Caco-2 (cell line): ENCODE measurements at regions not wholly inside any gene's neighbourhood (a gene's known extent, or its start where the extent isn't known, plus 50 kb on each side); places are given as distances from the start of the nearest gene placed in this dataset.

Experiments used
- BruUV-seq: library from RNA; stranded (reverse); fragments of 400-500 nt; replicated peaks from 2 replicates; lab custom pipeline; 2021; lab: Mats Ljungman, UMichigan
- CTCF ChIA-PET: fragments of 300-600 bp; sonication (Branson Sonifier 250); formaldehyde crosslinking; loops from one replicate; lab custom pipeline; 2022; ENCODE audit warnings: antibody characterized with exemption; lab: Charles Lee
- POLR2A ChIA-PET: fragments of 300-600 bp; sonication (Branson Sonifier 250); formaldehyde crosslinking; loops from one replicate; lab custom pipeline; 2022; ENCODE audit warnings: antibody characterized with exemption; lab: Charles Lee
- DNase-seq, 2 experiments: peaks; one replicate each; pipeline versions ENCODE4 v3.0.0 to v3.0.0-alpha.2; 2020 to 2022
- H3K27me3 ChIP-seq: replicated peaks from 2 replicates; pipeline ENCODE4 v1.6.0; 2011; ENCODE audit warnings: low read length; ENCODE audit not compliant: control insufficient read depth, insufficient read depth
- H3K36me3 ChIP-seq: 2 replicates; pipeline ENCODE4 v1.5.1; 2011; ENCODE audit warnings: low read length; ENCODE audit not compliant: control insufficient read depth, insufficient read depth
- H3K4me1 ChIP-seq: fragments of 250-450 bp; sonication (Bioruptor Pico); 2 replicates; pipeline ENCODE4 v1.5.1; 2020; ENCODE audit warnings: mild to moderate bottlenecking
- H3K4me3 ChIP-seq: 2 replicates; pipeline ENCODE4 v1.5.1; 2011; ENCODE audit warnings: low read depth, mild to moderate bottlenecking, control low read depth, low read length
- H3K9me3 ChIP-seq: fragments of 250-450 bp; sonication (Bioruptor Pico); 2 replicates; pipeline ENCODE4 v1.5.1; 2020; ENCODE audit warnings: mild to moderate bottlenecking, moderate library complexity
- H3K27ac Mint-ChIP-seq: one replicate; pipeline ENCODE4 v1.8.0; 2022; ENCODE audit warnings: mixed read lengths; ENCODE audit not compliant: unreplicated experiment
- H3K27me3 Mint-ChIP-seq: one replicate; pipeline ENCODE4 v1.8.0; 2022; ENCODE audit warnings: mixed read lengths; ENCODE audit not compliant: insufficient read depth, unreplicated experiment
- H3K36me3 Mint-ChIP-seq: one replicate; pipeline ENCODE4 v1.8.0; 2022; ENCODE audit warnings: mild to moderate bottlenecking, mixed read lengths; ENCODE audit not compliant: insufficient read depth, unreplicated experiment
- H3K4me1 Mint-ChIP-seq: one replicate; pipeline ENCODE4 v1.8.0; 2022; ENCODE audit warnings: low read depth, mixed read lengths; ENCODE audit not compliant: unreplicated experiment
- H3K4me3 Mint-ChIP-seq: one replicate; pipeline ENCODE4 v1.8.0; 2022; ENCODE audit warnings: mild to moderate bottlenecking, moderate library complexity, mixed read lengths; ENCODE audit not compliant: unreplicated experiment
- H3K9me3 Mint-ChIP-seq: one replicate; pipeline ENCODE4 v1.8.0; 2022; ENCODE audit warnings: mixed read lengths; ENCODE audit not compliant: unreplicated experiment
- intact Hi-C: fragments of 100-400 bp; cut with micrococcal nuclease; formaldehyde crosslinking; loops from one replicate; pipeline ENCODE4 v1.10.0; 2022; ENCODE audit not compliant: unreplicated experiment
- TF ChIP-seq, protein P1 (sequence below), 2 experiments: fragments of 200-600 bp in 1 of 2; IDR thresholded peaks; 1 replicate in 1 of 2; 2 replicates in 1 of 2; pipeline versions ENCODE4 v1.5.1 to v1.8.0; 2011 to 2022; ENCODE audit warnings: antibody characterized with exemption in 1 of 2, control low read depth in 1 of 2, inconsistent platforms in 1 of 2, low read depth in 1 of 2, low read length in 1 of 2, mild to moderate bottlenecking in 1 of 2, moderate library complexity in 1 of 2; ENCODE audit not compliant: insufficient read depth in 1 of 2, severe bottlenecking in 1 of 2, unreplicated experiment in 1 of 2

DNA sequence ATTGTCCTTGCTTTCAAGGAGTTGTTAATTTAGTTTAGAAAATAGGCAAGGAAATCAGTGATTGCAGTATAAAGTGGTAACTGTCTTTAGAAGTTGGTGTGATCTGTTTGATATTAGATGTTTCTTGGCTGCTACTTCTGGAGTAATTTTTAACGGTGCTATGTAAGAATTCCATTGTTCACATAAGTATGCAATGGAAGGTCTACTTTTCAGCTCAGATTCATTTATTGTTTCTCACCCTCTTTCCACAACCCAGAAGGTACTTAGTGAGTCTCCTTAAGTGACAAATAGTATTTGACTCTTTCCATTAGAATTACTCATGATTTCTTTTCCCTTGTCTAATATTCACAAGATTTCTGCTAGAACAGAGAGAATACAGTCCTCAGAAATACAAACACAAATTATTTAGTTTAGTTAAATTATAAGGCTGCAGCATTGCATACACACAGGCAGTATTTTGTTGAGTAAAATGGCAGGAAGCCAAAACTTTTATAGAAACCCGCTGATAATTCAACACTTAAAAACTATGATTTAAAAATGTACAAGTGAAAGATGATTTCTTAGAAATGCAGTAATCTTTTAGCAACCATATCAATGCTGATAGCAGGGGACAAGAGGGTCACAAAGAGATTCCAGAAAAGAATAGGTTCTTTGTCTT is 554.3 kb downstream of the CD109 start:
- POLR2A ChIA-PET, result no interaction called here

DNA sequence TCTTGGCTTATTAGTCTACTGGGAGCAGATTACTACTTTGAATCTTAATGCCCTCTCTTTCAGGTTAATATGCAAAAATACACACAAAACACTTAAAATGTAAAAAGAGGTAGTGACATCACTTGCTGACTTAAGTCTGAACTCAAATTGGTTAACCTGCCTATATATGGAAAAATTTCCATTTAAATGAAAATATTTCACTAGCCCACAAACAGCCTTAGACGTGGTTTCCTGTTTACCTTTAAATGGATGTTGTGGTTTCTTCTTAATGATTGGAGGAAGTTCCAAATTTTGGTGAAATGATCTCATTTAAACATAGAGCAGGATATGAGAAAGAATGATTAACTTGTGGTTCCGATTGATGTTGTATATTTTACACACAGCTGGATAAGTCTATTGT is 553.7 kb downstream of the CD109 start:
- Histone ChIP-seq H3K4me1 (peaks cover 31% of the 10 kb centered on the region), H3K36me3 (no peaks in the 10 kb centered on the region), H3K4me3 (no peak overlapping the region), H3K9me3 (peaks cover 24% of the 10 kb centered on the region), H3K27me3 (no peaks in the 10 kb centered on the region)
- DNase-seq, result no peak
- Mint-ChIP-seq H3K36me3 (no peaks in the 10 kb centered on the region), H3K27ac (no peak overlapping the region), H3K4me3 (no peak overlapping the region), H3K4me1 (peaks cover 9% of the 10 kb centered on the region), H3K9me3 (peaks cover 2% of the 10 kb centered on the region), H3K27me3 (no peaks in the 10 kb centered on the region)
- CTCF ChIA-PET, result no interaction called here
- intact Hi-C loops, result loop anchor here (1.0 kb wide), 1 partner anchor 53 kb away; no protein-coding TSS in a partner anchor
- TF ChIP-seq, protein P1, sequence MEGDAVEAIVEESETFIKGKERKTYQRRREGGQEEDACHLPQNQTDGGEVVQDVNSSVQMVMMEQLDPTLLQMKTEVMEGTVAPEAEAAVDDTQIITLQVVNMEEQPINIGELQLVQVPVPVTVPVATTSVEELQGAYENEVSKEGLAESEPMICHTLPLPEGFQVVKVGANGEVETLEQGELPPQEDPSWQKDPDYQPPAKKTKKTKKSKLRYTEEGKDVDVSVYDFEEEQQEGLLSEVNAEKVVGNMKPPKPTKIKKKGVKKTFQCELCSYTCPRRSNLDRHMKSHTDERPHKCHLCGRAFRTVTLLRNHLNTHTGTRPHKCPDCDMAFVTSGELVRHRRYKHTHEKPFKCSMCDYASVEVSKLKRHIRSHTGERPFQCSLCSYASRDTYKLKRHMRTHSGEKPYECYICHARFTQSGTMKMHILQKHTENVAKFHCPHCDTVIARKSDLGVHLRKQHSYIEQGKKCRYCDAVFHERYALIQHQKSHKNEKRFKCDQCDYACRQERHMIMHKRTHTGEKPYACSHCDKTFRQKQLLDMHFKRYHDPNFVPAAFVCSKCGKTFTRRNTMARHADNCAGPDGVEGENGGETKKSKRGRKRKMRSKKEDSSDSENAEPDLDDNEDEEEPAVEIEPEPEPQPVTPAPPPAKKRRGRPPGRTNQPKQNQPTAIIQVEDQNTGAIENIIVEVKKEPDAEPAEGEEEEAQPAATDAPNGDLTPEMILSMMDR (IDR thresholded peaks at IDR 0.05; ENCODE audit: insufficient read depth in 1 of 2, low read depth in 1 of 2, low read length in 1 of 2, severe bottlenecking in 1 of 2, unreplicated experiment in 1 of 2), result no peak
- POLR2A ChIA-PET, result no interaction called here
- no TSS peak for BruUV-seq

More for the DNA sequence above, 554.3 kb downstream of the CD109 start:
- intact Hi-C loops, result loop anchor here (1.0 kb wide), 1 partner anchor 54 kb away; no protein-coding TSS in a partner anchor
- Mint-ChIP-seq H3K4me1 (peaks cover 9% of the 10 kb centered on the region), H3K27ac (peak overlapping the region; percentile 63), H3K27me3 (no peaks in the 10 kb centered on the region), H3K4me3 (no peak overlapping the region), H3K36me3 (no peaks in the 10 kb centered on the region), H3K9me3 (no peaks in the 10 kb centered on the region)
- no TSS peak for BruUV-seq
- DNase-seq, result no peak
- TF ChIP-seq, protein P1 (IDR thresholded peaks at IDR 0.05; ENCODE audit: insufficient read depth in 1 of 2, low read depth in 1 of 2, low read length in 1 of 2, severe bottlenecking in 1 of 2, unreplicated experiment in 1 of 2), result no peak
- Histone ChIP-seq H3K9me3 (peaks cover 24% of the 10 kb centered on the region), H3K4me1 (peaks cover 31% of the 10 kb centered on the region), H3K4me3 (no peak overlapping the region), H3K36me3 (no peaks in the 10 kb centered on the region), H3K27me3 (no peaks in the 10 kb centered on the region)
- CTCF ChIA-PET, result no interaction called here

DNA sequence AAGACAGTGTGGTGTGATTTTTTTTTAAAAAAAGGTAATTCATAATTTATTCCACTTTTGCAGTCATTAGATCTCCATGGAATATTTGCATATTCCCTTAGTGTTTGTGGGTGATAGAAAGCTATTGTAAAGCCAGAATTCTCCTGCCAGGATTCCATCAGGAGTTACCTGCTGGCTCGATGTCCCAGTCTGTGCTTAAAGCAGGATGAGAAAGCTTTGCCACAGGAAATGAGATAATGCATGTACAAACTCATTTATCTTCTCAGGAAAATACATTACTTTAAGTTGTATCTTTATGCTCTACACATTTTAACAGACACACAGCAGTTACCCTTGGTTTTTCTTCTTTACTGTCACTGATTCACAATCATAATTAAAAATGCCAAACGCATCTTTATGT is 553.0 kb downstream of the CD109 start:
- Mint-ChIP-seq H3K27me3 (no peaks in the 10 kb centered on the region), H3K27ac (no peak overlapping the region), H3K36me3 (no peaks in the 10 kb centered on the region), H3K9me3 (peaks cover 7% of the 10 kb centered on the region), H3K4me3 (no peak overlapping the region), H3K4me1 (peaks cover 9% of the 10 kb centered on the region)
- no peaks in the 10 kb centered on the region for H3K27me3 ChIP-seq
- H3K9me3 ChIP-seq, result peaks cover 24% of the 10 kb centered on the region
- no TSS peak for BruUV-seq
- H3K4me3 ChIP-seq, result no peak overlapping the region
- POLR2A ChIA-PET, result no interaction called here
- TF ChIP-seq, protein P1 (IDR thresholded peaks at IDR 0.05; ENCODE audit: insufficient read depth in 1 of 2, low read depth in 1 of 2, low read length in 1 of 2, severe bottlenecking in 1 of 2, unreplicated experiment in 1 of 2), result no peak
- CTCF ChIA-PET, result no interaction called here
- no peak for DNase-seq
- intact Hi-C loops, result no loop called here
- no peaks in the 10 kb centered on the region for H3K36me3 ChIP-seq
- H3K4me1 ChIP-seq, result peaks cover 31% of the 10 kb centered on the region
